Uterus (tissue), 3 donors: ENCODE measurements at regions not wholly inside any gene's neighbourhood (a gene's known extent, or its start where the extent isn't known, plus 50 kb on each side); places are given as distances from the start of the nearest gene placed in this dataset.

ENCODE experiments used
- DNase-seq, 2 donors: peaks; one replicate each; pipeline ENCODE4 v3.0.0-alpha.2; 2019 to 2020
- H3K27ac ChIP-seq, 2 donors: fragments of 200-600 bp; sonication (generic); 1 replicate in 1 of 2; 2 replicates in 1 of 2; pipeline ENCODE4 v1.5.1; 2016 to 2018
- H3K27me3 ChIP-seq, 2 donors: fragments of 200-600 bp; sonication (generic); one replicate each; pipeline ENCODE4 v1.5.1; 2018 to 2019; ENCODE audit warnings: control low read depth in 1 of 2
- H3K36me3 ChIP-seq, 2 donors: fragments of 200-600 bp; sonication (generic); one replicate each; pipeline ENCODE4 v1.5.1; 2019; ENCODE audit warnings: control low read depth in 1 of 2
- H3K4me1 ChIP-seq, 2 donors: fragments of 200-600 bp; sonication (generic); one replicate each; pipeline ENCODE4 v1.5.1; 2018 to 2019; ENCODE audit warnings: control low read depth in 1 of 2
- H3K4me3 ChIP-seq, 2 donors: fragments of 200-600 bp; sonication (generic); 1 replicate in 1 of 2; 2 replicates in 1 of 2; pipeline ENCODE4 v1.5.1; 2018 to 2019; ENCODE audit warnings: mild to moderate bottlenecking in 1 of 2
- H3K9me3 ChIP-seq, 2 donors: fragments of 200-600 bp; sonication (generic); one replicate each; pipeline ENCODE4 v1.5.1; 2019; ENCODE audit warnings: control low read depth in 1 of 2
- CTCF ChIP-seq, 4 experiments: fragments of 200-600 bp in 2 of 4; fragments of 450-650 bp in 2 of 4; sonication (generic) in 2 of 4; IDR thresholded peaks; one replicate each; pipeline ENCODE4 v1.5.1; 2016 to 2019; ENCODE audit warnings: antibody characterized with exemption in 4 of 4, mild to moderate bottlenecking in 2 of 4, moderate library complexity in 1 of 4
- POLR2A ChIP-seq, 2 donors: fragments of 450-650 bp; IDR thresholded peaks; one replicate each; pipeline ENCODE4 v1.6.1; 2016; ENCODE audit warnings: antibody characterized with exemption in 2 of 2, mild to moderate bottlenecking in 1 of 2, moderate library complexity in 1 of 2
- intact Hi-C: fragments of 100-400 bp; cut with DNase I; formaldehyde crosslinking; loops from one replicate; pipeline ENCODE4 v1.15.1; 2023; ENCODE audit warnings: low total_unique reads
- donor health status: DM: yes; HTN: yes; CAD: no.

GRCh38 chr4:178136736-178137345 lies 694.6 kb upstream of the AGA start:
- no peak for DNase-seq
- TF ChIP-seq POLR2A (IDR thresholded peaks at IDR 0.05): no peak
- TF ChIP-seq CTCF (IDR thresholded peaks at IDR 0.05): no peak
- H3K27ac ChIP-seq: no peak overlapping the region
- no peaks in the 10 kb centered on the region for H3K4me1 ChIP-seq
- no peaks in the 10 kb centered on the region for H3K9me3 ChIP-seq
- no peak overlapping the region for H3K4me3 ChIP-seq
- no peaks in the 10 kb centered on the region for H3K27me3 ChIP-seq
- intact Hi-C loops: no loop called here
- H3K36me3 ChIP-seq: no peaks in the 10 kb centered on the region

GRCh38 chr4:178137732-178138471 lies 695.7 kb upstream of the AGA start:
- Histone ChIP-seq H3K27me3 (no peaks in the 10 kb centered on the region), H3K4me3 (no peak overlapping the region), H3K9me3 (no peaks in the 10 kb centered on the region), H3K27ac (no peak overlapping the region), H3K36me3 (no peaks in the 10 kb centered on the region), H3K4me1 (no peaks in the 10 kb centered on the region)
- DNase-seq: no peak
- TF ChIP-seq POLR2A (IDR thresholded peaks at IDR 0.05): no peak
- no peak for TF ChIP-seq CTCF (IDR thresholded peaks at IDR 0.05)
- intact Hi-C loops: no loop called here

- DNase-seq: no peak
- H3K27me3 ChIP-seq: no peaks in the 10 kb centered on the region
- TF ChIP-seq POLR2A (IDR thresholded peaks at IDR 0.05) (no peak), CTCF (IDR thresholded peaks at IDR 0.05) (no peak)
- no peaks in the 10 kb centered on the region for H3K9me3 ChIP-seq
- no peak overlapping the region for H3K4me3 ChIP-seq
- no peaks in the 10 kb centered on the region for H3K36me3 ChIP-seq
- no peak overlapping the region for H3K27ac ChIP-seq
- intact Hi-C loops: no loop called here
- H3K4me1 ChIP-seq: no peaks in the 10 kb centered on the region
These were observed 696.3 kb upstream of the AGA start for GRCh38 chr4:178138491-178138890.

GRCh38 chr4:178140326-178140915 lies 698.2 kb upstream of the AGA start:
- DNase-seq: no peak
- TF ChIP-seq CTCF (IDR thresholded peaks at IDR 0.05) (no peak), POLR2A (IDR thresholded peaks at IDR 0.05) (no peak)
- no peaks in the 10 kb centered on the region for H3K4me1 ChIP-seq

GRCh38 chr4:178142724-178143123 lies 700.5 kb upstream of the AGA start:
- intact Hi-C loops: no loop called here
- H3K9me3 ChIP-seq: no peaks in the 10 kb centered on the region
- H3K4me3 ChIP-seq: no peak overlapping the region
- H3K27ac ChIP-seq: no peak overlapping the region
- H3K36me3 ChIP-seq: no peaks in the 10 kb centered on the region
- DNase-seq: no peak
- TF ChIP-seq CTCF (IDR thresholded peaks at IDR 0.05): no peak
- no peak for TF ChIP-seq POLR2A (IDR thresholded peaks at IDR 0.05)
- H3K4me1 ChIP-seq: no peaks in the 10 kb centered on the region
- no peaks in the 10 kb centered on the region for H3K27me3 ChIP-seq

More at GRCh38 chr4:178140326-178140915, 698.2 kb upstream of the AGA start:
- Histone ChIP-seq H3K4me3 (no peak overlapping the region), H3K27me3 (no peaks in the 10 kb centered on the region), H3K9me3 (no peaks in the 10 kb centered on the region), H3K36me3 (no peaks in the 10 kb centered on the region), H3K27ac (no peak overlapping the region)
- intact Hi-C loops: no loop called here
